Panc1 (cell line): ENCODE measurements at regions not wholly inside any gene's neighbourhood (a gene's known extent, or its start where the extent isn't known, plus 50 kb on each side); places are given as distances from the start of the nearest gene placed in this dataset.

ENCODE experiments used
- CTCF ChIP-seq: fragments of 450-650 bp; IDR thresholded peaks from 2 replicates; pipeline ENCODE4 v1.5.1; 2017; ENCODE audit warnings: mild to moderate bottlenecking
- POLR2AphosphoS5 ChIP-seq: IDR thresholded peaks from 2 replicates; pipeline ENCODE4 v1.6.1; 2012; ENCODE audit warnings: mild to moderate bottlenecking, low read depth, low read length, moderate library complexity
- SIN3A ChIP-seq: IDR thresholded peaks from 2 replicates; pipeline ENCODE4 v1.6.1; 2012; ENCODE audit warnings: low read depth, mild to moderate bottlenecking, low read length, moderate library complexity, borderline replicate concordance; ENCODE audit not compliant: insufficient read depth
- TCF7L2 ChIP-seq: IDR thresholded peaks from 2 replicates; pipeline ENCODE4 v1.6.1; 2011; ENCODE audit warnings: mild to moderate bottlenecking, low read depth, low read length, inconsistent platforms
- TF ChIP-seq, protein P1 (sequence below), 2 experiments: IDR thresholded peaks; 2 replicates each; pipeline ENCODE4 v1.6.1; 2011 to 2012; ENCODE audit warnings: low read depth in 2 of 2, control low read depth in 1 of 2, low read length in 1 of 2, mild to moderate bottlenecking in 1 of 2, moderate library complexity in 1 of 2; ENCODE audit not compliant: insufficient read depth in 1 of 2

DNA sequence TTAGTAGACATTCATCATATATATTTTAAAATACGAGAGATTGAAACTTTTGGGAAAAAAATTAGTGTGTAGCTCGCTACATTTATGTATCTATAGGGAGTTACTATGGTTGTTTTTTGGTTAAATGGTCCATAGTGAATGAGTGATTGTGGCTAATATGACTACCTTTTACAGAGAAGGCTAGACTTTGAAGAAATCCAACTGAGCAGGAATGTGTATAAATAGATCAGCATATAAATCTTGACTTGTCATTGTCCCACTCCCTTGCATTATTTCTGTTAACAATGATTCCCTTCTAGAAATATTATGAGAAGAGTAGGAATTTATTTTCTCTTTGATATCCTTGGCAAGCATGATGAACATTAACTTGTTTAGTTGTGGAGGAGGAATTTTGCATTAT, 737.8 kb upstream of the MAP3K7 start:
- TF ChIP-seq CTCF (no peak), POLR2AphosphoS5 (no peak), TCF7L2 (no peak), SIN3A (no peak)
- TF ChIP-seq, protein P1, sequence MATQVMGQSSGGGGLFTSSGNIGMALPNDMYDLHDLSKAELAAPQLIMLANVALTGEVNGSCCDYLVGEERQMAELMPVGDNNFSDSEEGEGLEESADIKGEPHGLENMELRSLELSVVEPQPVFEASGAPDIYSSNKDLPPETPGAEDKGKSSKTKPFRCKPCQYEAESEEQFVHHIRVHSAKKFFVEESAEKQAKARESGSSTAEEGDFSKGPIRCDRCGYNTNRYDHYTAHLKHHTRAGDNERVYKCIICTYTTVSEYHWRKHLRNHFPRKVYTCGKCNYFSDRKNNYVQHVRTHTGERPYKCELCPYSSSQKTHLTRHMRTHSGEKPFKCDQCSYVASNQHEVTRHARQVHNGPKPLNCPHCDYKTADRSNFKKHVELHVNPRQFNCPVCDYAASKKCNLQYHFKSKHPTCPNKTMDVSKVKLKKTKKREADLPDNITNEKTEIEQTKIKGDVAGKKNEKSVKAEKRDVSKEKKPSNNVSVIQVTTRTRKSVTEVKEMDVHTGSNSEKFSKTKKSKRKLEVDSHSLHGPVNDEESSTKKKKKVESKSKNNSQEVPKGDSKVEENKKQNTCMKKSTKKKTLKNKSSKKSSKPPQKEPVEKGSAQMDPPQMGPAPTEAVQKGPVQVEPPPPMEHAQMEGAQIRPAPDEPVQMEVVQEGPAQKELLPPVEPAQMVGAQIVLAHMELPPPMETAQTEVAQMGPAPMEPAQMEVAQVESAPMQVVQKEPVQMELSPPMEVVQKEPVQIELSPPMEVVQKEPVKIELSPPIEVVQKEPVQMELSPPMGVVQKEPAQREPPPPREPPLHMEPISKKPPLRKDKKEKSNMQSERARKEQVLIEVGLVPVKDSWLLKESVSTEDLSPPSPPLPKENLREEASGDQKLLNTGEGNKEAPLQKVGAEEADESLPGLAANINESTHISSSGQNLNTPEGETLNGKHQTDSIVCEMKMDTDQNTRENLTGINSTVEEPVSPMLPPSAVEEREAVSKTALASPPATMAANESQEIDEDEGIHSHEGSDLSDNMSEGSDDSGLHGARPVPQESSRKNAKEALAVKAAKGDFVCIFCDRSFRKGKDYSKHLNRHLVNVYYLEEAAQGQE (IDR thresholded peaks at IDR 0.05; ENCODE audit: insufficient read depth in 1 of 2, low read depth in 2 of 2, low read length in 1 of 2), result no peak
